K562 (cell line): ENCODE measurements at regions not wholly inside any gene's neighbourhood (a gene's known extent, or its start where the extent isn't known, plus 50 kb on each side); places are given as distances from the start of the nearest gene placed in this dataset.

Experiments
- ASH1L ChIP-seq: fragments of 450-650 bp; IDR thresholded peaks from 2 replicates; pipeline ENCODE4 v1.6.1; 2018; ENCODE audit warnings: borderline replicate concordance, mild to moderate bottlenecking, low read depth; ENCODE audit not compliant: partially characterized antibody
- FOXJ3 ChIP-seq: sonication (generic); formaldehyde crosslinking; IDR thresholded peaks from 2 replicates; pipeline ENCODE4 v1.4.0; 2020; ENCODE audit warnings: mild to moderate bottlenecking, missing genetic modification reagents
- HLTF ChIP-seq: fragments of 450-650 bp; IDR thresholded peaks from 2 replicates; pipeline ENCODE4 v1.6.1; 2016
- HNRNPK ChIP-seq: fragments of 200-400 bp; formaldehyde crosslinking; IDR thresholded peaks from one replicate; pipeline ENCODE4 v1.6.1; 2018; ENCODE audit warnings: mild to moderate bottlenecking, low read depth, low read length; ENCODE audit not compliant: poor library complexity, severe bottlenecking
- KHSRP ChIP-seq: fragments of 450-650 bp; IDR thresholded peaks from 2 replicates; pipeline ENCODE4 v1.6.1; 2017
- POLR2H ChIP-seq: IDR thresholded peaks from 2 replicates; pipeline ENCODE4 v1.6.1; 2016; ENCODE audit warnings: missing genetic modification characterization, low read depth, mild to moderate bottlenecking, control low read depth, missing compliant biosample characterization, moderate library complexity
- RBBP5 ChIP-seq: fragments of 200-600 bp; sonication (generic); IDR thresholded peaks from 2 replicates; pipeline ENCODE4 v1.6.1; 2012; ENCODE audit warnings: borderline replicate concordance, mild to moderate bottlenecking, low read length, control low read depth, inconsistent platforms; ENCODE audit not compliant: insufficient read depth, poor library complexity, severe bottlenecking
- SPI1 ChIP-seq: IDR thresholded peaks from 2 replicates; pipeline ENCODE4 v1.6.1; 2011; ENCODE audit warnings: low read depth, low read length, control low read depth, borderline replicate concordance
- THRAP3 ChIP-seq: fragments of 450-650 bp; IDR thresholded peaks from 2 replicates; pipeline ENCODE4 v1.6.1; 2016; ENCODE audit warnings: mild to moderate bottlenecking, inconsistent platforms, borderline replicate concordance
- XRCC5 ChIP-seq: fragments of 200-400 bp; formaldehyde crosslinking; IDR thresholded peaks from 2 replicates; pipeline ENCODE4 v1.6.1; 2017; ENCODE audit warnings: low read depth, mild to moderate bottlenecking, low read length
- TF ChIP-seq, protein P1 (sequence below): sonication (generic); formaldehyde crosslinking; IDR thresholded peaks from 2 replicates; pipeline ENCODE4 v1.8.1; 2023; ENCODE audit warnings: mild to moderate bottlenecking, missing genetic modification reagents
- TF ChIP-seq, protein P2 (sequence below), 3 experiments: IDR thresholded peaks in 2 of 3; conservative IDR thresholded peaks in 1 of 3; 2 replicates each; pipeline ENCODE4 v1.5.1; 2011 to 2012; ENCODE audit warnings: low read length in 3 of 3, mild to moderate bottlenecking in 3 of 3, control low read depth in 2 of 3, improper control_type of control experiment in 1 of 3, inconsistent platforms in 1 of 3, low read depth in 1 of 3, mixed read lengths in 1 of 3, moderate library complexity in 1 of 3; ENCODE audit not compliant: insufficient read depth in 2 of 3
- TF ChIP-seq, protein P3 (sequence below), 2 experiments: fragments of 450-650 bp; conservative IDR thresholded peaks; 2 replicates each; pipeline ENCODE4 v1.6.1; 2017; ENCODE audit warnings: mild to moderate bottlenecking in 2 of 2, moderate library complexity in 2 of 2
- TF ChIP-seq, protein P4 (sequence below): sonication (generic); formaldehyde crosslinking; IDR thresholded peaks from 2 replicates; pipeline ENCODE4 v1.8.0; 2023; ENCODE audit warnings: mild to moderate bottlenecking, missing genetic modification reagents

DNA sequence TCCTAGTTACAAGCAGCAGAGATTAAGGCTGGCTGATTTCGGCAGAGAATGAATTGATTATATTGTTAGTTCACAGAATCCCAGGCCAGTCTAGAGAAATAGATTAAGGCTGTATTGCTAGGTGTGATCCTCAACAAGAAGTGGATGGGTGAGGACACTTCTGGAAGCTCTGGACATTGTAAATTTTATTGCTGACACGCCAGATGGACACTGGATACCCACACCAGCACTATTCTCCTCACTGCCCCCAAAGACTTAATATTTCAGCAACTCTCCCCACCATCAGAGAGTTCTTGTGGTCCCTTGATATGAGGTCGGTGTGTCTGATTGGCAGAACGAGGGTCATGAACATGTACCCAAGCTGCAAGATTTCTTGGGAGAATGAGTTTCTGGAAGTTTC is 171.6 kb upstream of the EGFLAM start:
- TF ChIP-seq RBBP5 (no peak), SPI1 (no peak), FOXJ3 (no peak), KHSRP (no peak), XRCC5 (no peak), HNRNPK (no peak), ASH1L (no peak), HLTF (no peak), POLR2H (no peak), THRAP3 (no peak)
- TF ChIP-seq, protein P1, sequence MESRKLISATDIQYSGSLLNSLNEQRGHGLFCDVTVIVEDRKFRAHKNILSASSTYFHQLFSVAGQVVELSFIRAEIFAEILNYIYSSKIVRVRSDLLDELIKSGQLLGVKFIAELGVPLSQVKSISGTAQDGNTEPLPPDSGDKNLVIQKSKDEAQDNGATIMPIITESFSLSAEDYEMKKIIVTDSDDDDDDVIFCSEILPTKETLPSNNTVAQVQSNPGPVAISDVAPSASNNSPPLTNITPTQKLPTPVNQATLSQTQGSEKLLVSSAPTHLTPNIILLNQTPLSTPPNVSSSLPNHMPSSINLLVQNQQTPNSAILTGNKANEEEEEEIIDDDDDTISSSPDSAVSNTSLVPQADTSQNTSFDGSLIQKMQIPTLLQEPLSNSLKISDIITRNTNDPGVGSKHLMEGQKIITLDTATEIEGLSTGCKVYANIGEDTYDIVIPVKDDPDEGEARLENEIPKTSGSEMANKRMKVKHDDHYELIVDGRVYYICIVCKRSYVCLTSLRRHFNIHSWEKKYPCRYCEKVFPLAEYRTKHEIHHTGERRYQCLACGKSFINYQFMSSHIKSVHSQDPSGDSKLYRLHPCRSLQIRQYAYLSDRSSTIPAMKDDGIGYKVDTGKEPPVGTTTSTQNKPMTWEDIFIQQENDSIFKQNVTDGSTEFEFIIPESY = no peak
- TF ChIP-seq, protein P2, sequence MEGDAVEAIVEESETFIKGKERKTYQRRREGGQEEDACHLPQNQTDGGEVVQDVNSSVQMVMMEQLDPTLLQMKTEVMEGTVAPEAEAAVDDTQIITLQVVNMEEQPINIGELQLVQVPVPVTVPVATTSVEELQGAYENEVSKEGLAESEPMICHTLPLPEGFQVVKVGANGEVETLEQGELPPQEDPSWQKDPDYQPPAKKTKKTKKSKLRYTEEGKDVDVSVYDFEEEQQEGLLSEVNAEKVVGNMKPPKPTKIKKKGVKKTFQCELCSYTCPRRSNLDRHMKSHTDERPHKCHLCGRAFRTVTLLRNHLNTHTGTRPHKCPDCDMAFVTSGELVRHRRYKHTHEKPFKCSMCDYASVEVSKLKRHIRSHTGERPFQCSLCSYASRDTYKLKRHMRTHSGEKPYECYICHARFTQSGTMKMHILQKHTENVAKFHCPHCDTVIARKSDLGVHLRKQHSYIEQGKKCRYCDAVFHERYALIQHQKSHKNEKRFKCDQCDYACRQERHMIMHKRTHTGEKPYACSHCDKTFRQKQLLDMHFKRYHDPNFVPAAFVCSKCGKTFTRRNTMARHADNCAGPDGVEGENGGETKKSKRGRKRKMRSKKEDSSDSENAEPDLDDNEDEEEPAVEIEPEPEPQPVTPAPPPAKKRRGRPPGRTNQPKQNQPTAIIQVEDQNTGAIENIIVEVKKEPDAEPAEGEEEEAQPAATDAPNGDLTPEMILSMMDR (IDR thresholded peaks at IDR 0.05 in 2 of 3, conservative IDR thresholded peaks at IDR 0.05 in 1 of 3; ENCODE audit: insufficient read depth in 2 of 3, low read depth in 1 of 3, low read length in 3 of 3) = no peak
- TF ChIP-seq, protein P3, sequence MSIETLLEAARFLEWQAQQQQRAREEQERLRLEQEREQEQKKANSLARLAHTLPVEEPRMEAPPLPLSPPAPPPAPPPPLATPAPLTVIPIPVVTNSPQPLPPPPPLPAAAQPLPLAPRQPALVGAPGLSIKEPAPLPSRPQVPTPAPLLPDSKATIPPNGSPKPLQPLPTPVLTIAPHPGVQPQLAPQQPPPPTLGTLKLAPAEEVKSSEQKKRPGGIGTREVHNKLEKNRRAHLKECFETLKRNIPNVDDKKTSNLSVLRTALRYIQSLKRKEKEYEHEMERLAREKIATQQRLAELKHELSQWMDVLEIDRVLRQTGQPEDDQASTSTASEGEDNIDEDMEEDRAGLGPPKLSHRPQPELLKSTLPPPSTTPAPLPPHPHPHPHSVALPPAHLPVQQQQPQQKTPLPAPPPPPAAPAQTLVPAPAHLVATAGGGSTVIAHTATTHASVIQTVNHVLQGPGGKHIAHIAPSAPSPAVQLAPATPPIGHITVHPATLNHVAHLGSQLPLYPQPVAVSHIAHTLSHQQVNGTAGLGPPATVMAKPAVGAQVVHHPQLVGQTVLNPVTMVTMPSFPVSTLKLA (conservative IDR thresholded peaks at IDR 0.05) = no peak
- TF ChIP-seq, protein P4, sequence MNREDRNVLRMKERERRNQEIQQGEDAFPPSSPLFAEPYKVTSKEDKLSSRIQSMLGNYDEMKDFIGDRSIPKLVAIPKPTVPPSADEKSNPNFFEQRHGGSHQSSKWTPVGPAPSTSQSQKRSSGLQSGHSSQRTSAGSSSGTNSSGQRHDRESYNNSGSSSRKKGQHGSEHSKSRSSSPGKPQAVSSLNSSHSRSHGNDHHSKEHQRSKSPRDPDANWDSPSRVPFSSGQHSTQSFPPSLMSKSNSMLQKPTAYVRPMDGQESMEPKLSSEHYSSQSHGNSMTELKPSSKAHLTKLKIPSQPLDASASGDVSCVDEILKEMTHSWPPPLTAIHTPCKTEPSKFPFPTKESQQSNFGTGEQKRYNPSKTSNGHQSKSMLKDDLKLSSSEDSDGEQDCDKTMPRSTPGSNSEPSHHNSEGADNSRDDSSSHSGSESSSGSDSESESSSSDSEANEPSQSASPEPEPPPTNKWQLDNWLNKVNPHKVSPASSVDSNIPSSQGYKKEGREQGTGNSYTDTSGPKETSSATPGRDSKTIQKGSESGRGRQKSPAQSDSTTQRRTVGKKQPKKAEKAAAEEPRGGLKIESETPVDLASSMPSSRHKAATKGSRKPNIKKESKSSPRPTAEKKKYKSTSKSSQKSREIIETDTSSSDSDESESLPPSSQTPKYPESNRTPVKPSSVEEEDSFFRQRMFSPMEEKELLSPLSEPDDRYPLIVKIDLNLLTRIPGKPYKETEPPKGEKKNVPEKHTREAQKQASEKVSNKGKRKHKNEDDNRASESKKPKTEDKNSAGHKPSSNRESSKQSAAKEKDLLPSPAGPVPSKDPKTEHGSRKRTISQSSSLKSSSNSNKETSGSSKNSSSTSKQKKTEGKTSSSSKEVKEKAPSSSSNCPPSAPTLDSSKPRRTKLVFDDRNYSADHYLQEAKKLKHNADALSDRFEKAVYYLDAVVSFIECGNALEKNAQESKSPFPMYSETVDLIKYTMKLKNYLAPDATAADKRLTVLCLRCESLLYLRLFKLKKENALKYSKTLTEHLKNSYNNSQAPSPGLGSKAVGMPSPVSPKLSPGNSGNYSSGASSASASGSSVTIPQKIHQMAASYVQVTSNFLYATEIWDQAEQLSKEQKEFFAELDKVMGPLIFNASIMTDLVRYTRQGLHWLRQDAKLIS (CRISPR knock-in tag) = no peak
